Pancreas (tissue), 10 donors: ENCODE measurements at regions not wholly inside any gene's neighbourhood (a gene's known extent, or its start where the extent isn't known, plus 50 kb on each side); places are given as distances from the start of the nearest gene placed in this dataset.

Source experiments
- ATAC-seq, 4 donors: fragments of 200-7000 bp; cut with Tn5 transposase; one replicate each; pipeline versions ENCODE4 v1.8.0 to v1.9.1; 2020; ENCODE audit warnings: mild to moderate bottlenecking in 4 of 4, moderate library complexity in 4 of 4
- DNase-seq, 6 donors: peaks; one replicate each; pipeline ENCODE4 v3.0.0-alpha.2; 2020
- FAIRE-seq: peaks from 2 replicates; lab custom pipeline; 2012; peaks lifted over from hg19 to GRCh38; lab: Jason Lieb, UNC
- H3K27ac ChIP-seq, 4 donors: fragments of 200-600 bp; sonication (generic); 1 replicate in 3 of 4; 2 replicates in 1 of 4; pipeline versions ENCODE4 v1.5.0 to v1.8.0; 2020
- H3K27me3 ChIP-seq, 4 donors: fragments of 200-600 bp; one replicate each; pipeline ENCODE4 v1.8.0; 2021
- H3K36me3 ChIP-seq, 3 donors: fragments of 200-600 bp; sonication (generic) in 1 of 3; one replicate each; pipeline versions ENCODE4 v1.5.0 to v1.8.0; 2020 to 2021
- H3K4me1 ChIP-seq, 3 donors: fragments of 200-600 bp; one replicate each; pipeline ENCODE4 v1.8.0; 2021
- H3K4me3 ChIP-seq, 4 donors: fragments of 200-600 bp; sonication (generic) in 2 of 4; one replicate each; pipeline versions ENCODE4 v1.5.0 to v1.8.0; 2020 to 2021
- H3K9me3 ChIP-seq, 4 donors: fragments of 200-600 bp; one replicate each; pipeline ENCODE4 v1.8.0; 2021
- WGBS, 2 donors: extraction: QIAGEN DNeasy Blood & Tissue Kit; methylation state at CpG; one replicate each; pipeline ENCODE4 v1.1.7; 2013; 5-methylcytosine and 5-hydroxymethylcytosine counted together
- intact Hi-C, 3 donors: fragments of 100-400 bp; cut with DNase I; formaldehyde crosslinking; loops; one replicate each; pipeline versions ENCODE4 v1.11.1 to v1.14.2; 2022
- TF ChIP-seq, protein P1 (sequence below), 4 donors: fragments of 200-600 bp; sonication (generic) in 3 of 4; IDR thresholded peaks; one replicate each; pipeline versions ENCODE4 v1.5.0 to v1.8.0; 2021; ENCODE audit warnings: antibody characterized with exemption in 4 of 4
- donor health status: healthy with polysubstance abuse.
- donor health status: DM: no; HTN: no; CAD: no; lungs with moderate emphysema.
- donor health status: DM: no; HTN: no; CAD: no.
- donor health status: control.
- donor health status: control.
- donor health status: Bipolar disorder and iron deficiency.
- donor health status: DM: yes; HTN: yes; CAD: no.
- donor health status: DM: no; HTN: no; CAD: no.
- donor health status: DM: no; HTN: no; CAD: no.
- donor health status: DM: yes; HTN: yes; CAD: no.

DNA sequence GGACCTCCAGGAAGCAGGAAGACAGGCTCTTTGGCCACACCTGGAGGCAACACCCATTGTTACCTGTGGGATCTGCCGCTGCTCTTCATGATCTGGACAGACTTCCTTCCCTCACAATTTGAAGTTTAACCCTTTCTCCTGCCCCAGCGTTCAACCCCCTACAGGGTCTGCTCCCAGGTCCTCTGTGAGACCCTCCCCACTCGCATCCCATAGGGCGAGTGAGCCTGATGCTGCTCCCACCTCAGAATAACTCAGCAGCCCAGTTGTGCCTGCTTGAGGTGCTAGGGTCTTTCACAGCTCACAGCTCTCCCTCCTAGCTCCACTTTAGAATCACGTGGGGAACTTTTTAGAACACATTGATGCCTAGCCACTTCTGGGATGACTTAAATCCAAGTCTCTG is 61.8 kb upstream of the C10orf90 start:
- H3K9me3 ChIP-seq = no peaks in the 10 kb centered on the region
- H3K27ac ChIP-seq = no peak overlapping the region
- no peaks in the 10 kb centered on the region for H3K36me3 ChIP-seq
- ATAC-seq (no peak), FAIRE-seq (no peak), DNase-seq (no peak)
- intact Hi-C loops = no loop called here
- no peak overlapping the region for H3K4me3 ChIP-seq
- TF ChIP-seq, protein P1, sequence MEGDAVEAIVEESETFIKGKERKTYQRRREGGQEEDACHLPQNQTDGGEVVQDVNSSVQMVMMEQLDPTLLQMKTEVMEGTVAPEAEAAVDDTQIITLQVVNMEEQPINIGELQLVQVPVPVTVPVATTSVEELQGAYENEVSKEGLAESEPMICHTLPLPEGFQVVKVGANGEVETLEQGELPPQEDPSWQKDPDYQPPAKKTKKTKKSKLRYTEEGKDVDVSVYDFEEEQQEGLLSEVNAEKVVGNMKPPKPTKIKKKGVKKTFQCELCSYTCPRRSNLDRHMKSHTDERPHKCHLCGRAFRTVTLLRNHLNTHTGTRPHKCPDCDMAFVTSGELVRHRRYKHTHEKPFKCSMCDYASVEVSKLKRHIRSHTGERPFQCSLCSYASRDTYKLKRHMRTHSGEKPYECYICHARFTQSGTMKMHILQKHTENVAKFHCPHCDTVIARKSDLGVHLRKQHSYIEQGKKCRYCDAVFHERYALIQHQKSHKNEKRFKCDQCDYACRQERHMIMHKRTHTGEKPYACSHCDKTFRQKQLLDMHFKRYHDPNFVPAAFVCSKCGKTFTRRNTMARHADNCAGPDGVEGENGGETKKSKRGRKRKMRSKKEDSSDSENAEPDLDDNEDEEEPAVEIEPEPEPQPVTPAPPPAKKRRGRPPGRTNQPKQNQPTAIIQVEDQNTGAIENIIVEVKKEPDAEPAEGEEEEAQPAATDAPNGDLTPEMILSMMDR (IDR thresholded peaks at IDR 0.05) = no peak
- H3K4me1 ChIP-seq = no peaks in the 10 kb centered on the region
- no peaks in the 10 kb centered on the region for H3K27me3 ChIP-seq
- WGBS, 2 donors = 58 to 59% methylated on average over 5 of the region's 5 CpGs

GRCh38 chr10:126732868-126733267 is 62.4 kb upstream of the C10orf90 start:
- 75 to 88% methylated on average over 5 of the region's 5 CpGs for WGBS, 2 donors
- Histone ChIP-seq H3K36me3 (no peaks in the 10 kb centered on the region), H3K27me3 (no peaks in the 10 kb centered on the region), H3K9me3 (no peaks in the 10 kb centered on the region), H3K4me3 (no peak overlapping the region), H3K4me1 (no peaks in the 10 kb centered on the region), H3K27ac (no peak overlapping the region)
- no peak for FAIRE-seq
- no peak for ATAC-seq
- DNase-seq = no peak
- TF ChIP-seq, protein P1 (IDR thresholded peaks at IDR 0.05) = no peak
- intact Hi-C loops = no loop called here

- DNase-seq (no peak), FAIRE-seq (no peak), ATAC-seq (peak in 1 of 4 donors; percentile 20)
- Histone ChIP-seq H3K27me3 (no peaks in the 10 kb centered on the region), H3K4me3 (no peak overlapping the region), H3K9me3 (no peaks in the 10 kb centered on the region), H3K36me3 (no peaks in the 10 kb centered on the region), H3K4me1 (no peaks in the 10 kb centered on the region), H3K27ac (no peak overlapping the region)
- TF ChIP-seq, protein P1 (IDR thresholded peaks at IDR 0.05) = no peak
- 37 to 50% methylated on average over 3 of the region's 3 CpGs for WGBS, 2 donors
- intact Hi-C loops = no loop called here
These were observed 63.5 kb upstream of the C10orf90 start for GRCh38 chr10:126734015-126734414.

GRCh38 chr10:126734967-126735366 is 64.5 kb upstream of the C10orf90 start:
- ATAC-seq (peak in 2 of 4 donors; percentile 39 to 53), DNase-seq (no peak), FAIRE-seq (no peak)
- no peaks in the 10 kb centered on the region for H3K9me3 ChIP-seq
- H3K4me3 ChIP-seq = no peak overlapping the region
- H3K36me3 ChIP-seq = no peaks in the 10 kb centered on the region
- 21 to 40% methylated on average over 3 of the region's 3 CpGs for WGBS, 2 donors
- TF ChIP-seq, protein P1 (IDR thresholded peaks at IDR 0.05) = no peak
- no peaks in the 10 kb centered on the region for H3K27me3 ChIP-seq
- intact Hi-C loops = no loop called here
- H3K27ac ChIP-seq = no peak overlapping the region
- H3K4me1 ChIP-seq = no peaks in the 10 kb centered on the region

GRCh38 chr10:126736142-126736541 is 65.6 kb upstream of the C10orf90 start:
- TF ChIP-seq, protein P1 (IDR thresholded peaks at IDR 0.05) = no peak
- intact Hi-C loops = no loop called here
- Histone ChIP-seq H3K4me3 (no peak overlapping the region), H3K36me3 (no peaks in the 10 kb centered on the region), H3K4me1 (no peaks in the 10 kb centered on the region), H3K27ac (no peak overlapping the region), H3K9me3 (no peaks in the 10 kb centered on the region), H3K27me3 (no peaks in the 10 kb centered on the region)
- 72 to 88% methylated on average over 5 of the region's 5 CpGs for WGBS, 2 donors
- no peak for ATAC-seq
- no peak for FAIRE-seq
- no peak for DNase-seq
